DND-41 (cell line): ENCODE measurements at regions not wholly inside any gene's neighbourhood (a gene's known extent, or its start where the extent isn't known, plus 50 kb on each side); places are given as distances from the start of the nearest gene placed in this dataset.

Experiments
- EZH2 ChIP-seq: IDR thresholded peaks from 3 replicates; pipeline ENCODE4 v1.6.1; 2012; ENCODE audit warnings: borderline replicate concordance, low read depth, mild to moderate bottlenecking, moderate library complexity, low read length, inconsistent platforms; ENCODE audit not compliant: severe bottlenecking
- TF ChIP-seq, protein P1 (sequence below): IDR thresholded peaks from 2 replicates; pipeline ENCODE4 v1.5.1; 2012; ENCODE audit warnings: borderline replicate concordance, low read length, moderate library complexity, mild to moderate bottlenecking; ENCODE audit not compliant: poor library complexity, severe bottlenecking; ENCODE audit errors: extremely low read depth

DNA sequence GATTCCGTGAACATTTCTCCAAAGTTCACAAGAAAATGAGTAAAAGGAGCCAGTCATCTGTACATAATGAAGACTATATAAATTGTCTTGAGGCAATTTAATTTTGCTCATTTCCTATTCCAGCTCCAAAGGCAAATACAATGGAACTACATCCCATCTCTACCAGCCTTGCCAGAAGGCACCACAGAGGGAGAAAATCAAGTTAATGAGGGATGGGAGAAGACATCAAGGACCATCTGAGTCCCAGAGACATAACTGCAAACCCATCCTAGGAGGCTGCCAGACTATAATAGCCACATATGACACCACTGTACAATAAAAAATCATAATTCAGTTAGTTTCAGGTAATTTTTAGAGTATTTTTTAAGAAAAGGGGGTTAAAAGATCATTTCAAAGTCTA lies 136.3 kb upstream of the RGMB start:
- TF ChIP-seq, protein P1, sequence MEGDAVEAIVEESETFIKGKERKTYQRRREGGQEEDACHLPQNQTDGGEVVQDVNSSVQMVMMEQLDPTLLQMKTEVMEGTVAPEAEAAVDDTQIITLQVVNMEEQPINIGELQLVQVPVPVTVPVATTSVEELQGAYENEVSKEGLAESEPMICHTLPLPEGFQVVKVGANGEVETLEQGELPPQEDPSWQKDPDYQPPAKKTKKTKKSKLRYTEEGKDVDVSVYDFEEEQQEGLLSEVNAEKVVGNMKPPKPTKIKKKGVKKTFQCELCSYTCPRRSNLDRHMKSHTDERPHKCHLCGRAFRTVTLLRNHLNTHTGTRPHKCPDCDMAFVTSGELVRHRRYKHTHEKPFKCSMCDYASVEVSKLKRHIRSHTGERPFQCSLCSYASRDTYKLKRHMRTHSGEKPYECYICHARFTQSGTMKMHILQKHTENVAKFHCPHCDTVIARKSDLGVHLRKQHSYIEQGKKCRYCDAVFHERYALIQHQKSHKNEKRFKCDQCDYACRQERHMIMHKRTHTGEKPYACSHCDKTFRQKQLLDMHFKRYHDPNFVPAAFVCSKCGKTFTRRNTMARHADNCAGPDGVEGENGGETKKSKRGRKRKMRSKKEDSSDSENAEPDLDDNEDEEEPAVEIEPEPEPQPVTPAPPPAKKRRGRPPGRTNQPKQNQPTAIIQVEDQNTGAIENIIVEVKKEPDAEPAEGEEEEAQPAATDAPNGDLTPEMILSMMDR: no peak
- no peak for TF ChIP-seq EZH2
